Vagina (tissue), 2 donors: ENCODE measurements at regions not wholly inside any gene's neighbourhood (a gene's known extent, or its start where the extent isn't known, plus 50 kb on each side); places are given as distances from the start of the nearest gene placed in this dataset.

Experiments used
- DNase-seq, 2 donors: peaks; one replicate each; pipeline ENCODE4 v3.0.0-alpha.2; 2017; ENCODE audit errors: extremely low spot score in 2 of 2
- H3K27ac ChIP-seq: fragments of 200-600 bp; sonication (generic); one replicate; pipeline ENCODE4 v1.5.1; 2019
- H3K27me3 ChIP-seq: fragments of 200-600 bp; sonication (generic); one replicate; pipeline ENCODE4 v1.5.1; 2019
- H3K36me3 ChIP-seq, 2 donors: fragments of 200-600 bp; sonication (generic); one replicate each; pipeline ENCODE4 v1.5.1; 2017 to 2019
- H3K4me1 ChIP-seq: fragments of 200-600 bp; sonication (generic); one replicate; pipeline ENCODE4 v1.5.1; 2019
- H3K4me3 ChIP-seq, 2 donors: fragments of 200-600 bp; sonication (generic); 1 replicate in 1 of 2; 2 replicates in 1 of 2; pipeline ENCODE4 v1.5.1; 2016 to 2019
- H3K9me3 ChIP-seq: fragments of 200-600 bp; sonication (generic); one replicate; pipeline ENCODE4 v1.5.1; 2019
- CTCF ChIP-seq, 3 experiments: fragments of 450-650 bp in 2 of 3; fragments of 200-600 bp in 1 of 3; sonication (generic) in 1 of 3; IDR thresholded peaks; one replicate each; pipeline ENCODE4 v1.5.1; 2017 to 2019; ENCODE audit warnings: antibody characterized with exemption in 3 of 3, mild to moderate bottlenecking in 2 of 3, moderate library complexity in 2 of 3
- POLR2A ChIP-seq, 2 donors: fragments of 450-650 bp; IDR thresholded peaks; one replicate each; pipeline ENCODE4 v1.6.1; 2017; ENCODE audit warnings: antibody characterized with exemption in 2 of 2, mild to moderate bottlenecking in 2 of 2, moderate library complexity in 2 of 2
- POLR2AphosphoS5 ChIP-seq, 2 donors: sonication (generic); formaldehyde crosslinking; IDR thresholded peaks; one replicate each; pipeline ENCODE4 v1.9.0; 2017; ENCODE audit warnings: antibody characterized with exemption in 2 of 2, mild to moderate bottlenecking in 2 of 2, low read depth in 1 of 2; ENCODE audit not compliant: insufficient read depth in 1 of 2
- intact Hi-C: fragments of 100-400 bp; cut with DNase I; formaldehyde crosslinking; loops from one replicate; pipeline ENCODE4 v1.15.1; 2023

DNA sequence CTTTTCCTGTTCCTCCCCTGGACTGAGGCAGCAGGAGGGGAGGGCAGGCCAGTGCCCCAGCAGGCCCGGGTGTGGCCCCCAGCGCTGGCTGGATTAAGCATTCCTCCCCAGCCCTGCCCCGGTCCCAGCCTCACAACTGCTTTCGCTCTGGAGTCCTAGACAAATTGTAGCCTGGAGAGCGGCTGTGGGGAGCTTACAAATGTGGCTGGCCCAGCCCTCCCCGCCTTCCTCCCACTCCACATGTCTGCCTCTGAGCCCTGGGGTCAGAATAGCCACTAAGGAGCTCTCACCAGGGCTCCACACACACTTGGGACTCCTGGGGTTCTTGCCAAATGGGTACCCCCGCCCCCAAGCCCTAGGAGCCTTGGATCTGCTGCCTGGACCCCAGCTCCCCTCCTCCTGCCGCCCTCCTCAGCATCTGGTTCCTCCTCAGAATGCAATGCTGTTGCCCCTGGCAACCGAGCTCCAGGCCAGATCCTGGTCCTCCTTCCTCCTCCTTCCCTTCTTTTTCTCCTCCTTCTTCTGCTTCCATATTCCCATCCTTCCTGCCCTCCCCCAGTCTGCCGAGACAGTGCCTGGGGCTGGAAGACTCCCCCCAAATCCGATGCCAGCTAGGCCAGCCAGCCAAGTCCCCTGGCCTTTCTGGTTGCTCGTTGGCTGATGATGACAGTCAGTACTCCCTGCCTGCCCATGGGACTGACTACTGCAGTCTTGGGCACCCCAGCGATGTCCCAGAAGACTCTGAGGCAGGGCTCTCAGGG lies 91.1 kb downstream of the LINGO1 start:
- H3K27ac ChIP-seq = peak overlapping the region; percentile 72
- no peaks in the 10 kb centered on the region for H3K27me3 ChIP-seq
- H3K4me3 ChIP-seq = no peak overlapping the region
- peaks cover 47% of the 10 kb centered on the region for H3K4me1 ChIP-seq
- TF ChIP-seq POLR2A (IDR thresholded peaks at IDR 0.05) = no peak
- TF ChIP-seq CTCF (IDR thresholded peaks at IDR 0.05) = no peak
- TF ChIP-seq POLR2AphosphoS5 (IDR thresholded peaks at IDR 0.05; ENCODE audit: insufficient read depth in 1 of 2, low read depth in 1 of 2) = no peak
- H3K36me3 ChIP-seq = no peaks in the 10 kb centered on the region
- intact Hi-C loops = loop anchor here (10.0 kb wide), 1 partner anchor 427 kb away; no protein-coding TSS in a partner anchor
- DNase-seq = no peak
- H3K9me3 ChIP-seq = no peaks in the 10 kb centered on the region

DNA sequence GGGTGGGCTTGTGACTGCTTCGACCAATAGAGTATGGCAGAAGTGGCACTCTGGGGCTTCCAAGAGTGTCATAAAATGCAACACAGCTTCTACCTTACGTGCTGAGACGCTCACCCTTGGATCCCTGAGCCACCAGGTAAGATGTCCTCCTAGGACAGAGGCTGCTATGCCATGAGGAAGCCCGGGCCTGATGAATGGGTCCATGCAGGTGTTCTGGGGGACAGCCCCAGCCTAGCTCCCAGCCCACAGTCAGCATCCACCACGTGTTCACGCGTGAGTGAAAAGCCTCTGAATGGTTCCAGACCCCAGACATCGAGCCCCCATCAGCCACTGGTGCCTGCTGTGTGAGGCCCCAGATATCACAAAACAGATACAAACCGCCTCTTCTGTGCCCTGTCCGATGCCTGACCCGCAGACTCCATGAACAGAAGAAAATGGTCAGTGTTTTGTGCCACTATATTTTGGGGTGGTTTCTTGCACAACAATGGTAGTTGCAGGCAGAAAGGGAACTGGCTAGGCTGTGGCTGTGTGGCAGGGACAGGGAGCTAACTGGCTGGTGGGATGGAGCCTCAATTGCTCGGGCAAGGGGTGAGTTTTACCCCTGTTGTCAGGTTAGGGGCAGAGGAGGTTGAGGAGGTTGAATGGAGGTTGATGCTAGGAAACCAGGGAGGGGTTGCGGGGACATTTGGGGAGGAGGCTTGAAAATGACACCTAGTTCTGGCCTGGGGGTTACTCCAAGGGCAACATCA lies 92.2 kb downstream of the LINGO1 start:
- no peaks in the 10 kb centered on the region for H3K9me3 ChIP-seq
- peak overlapping the region; percentile 72 for H3K27ac ChIP-seq
- no peak for DNase-seq
- intact Hi-C loops = loop anchor here (10.0 kb wide), 1 partner anchor 426 kb away; no protein-coding TSS in a partner anchor
- no peaks in the 10 kb centered on the region for H3K36me3 ChIP-seq
- no peak for TF ChIP-seq POLR2A (IDR thresholded peaks at IDR 0.05)
- TF ChIP-seq POLR2AphosphoS5 (IDR thresholded peaks at IDR 0.05; ENCODE audit: insufficient read depth in 1 of 2, low read depth in 1 of 2) = no peak
- no peak for TF ChIP-seq CTCF (IDR thresholded peaks at IDR 0.05)
- H3K4me1 ChIP-seq = peaks cover 47% of the 10 kb centered on the region
- H3K4me3 ChIP-seq = no peak overlapping the region
- no peaks in the 10 kb centered on the region for H3K27me3 ChIP-seq

DNA sequence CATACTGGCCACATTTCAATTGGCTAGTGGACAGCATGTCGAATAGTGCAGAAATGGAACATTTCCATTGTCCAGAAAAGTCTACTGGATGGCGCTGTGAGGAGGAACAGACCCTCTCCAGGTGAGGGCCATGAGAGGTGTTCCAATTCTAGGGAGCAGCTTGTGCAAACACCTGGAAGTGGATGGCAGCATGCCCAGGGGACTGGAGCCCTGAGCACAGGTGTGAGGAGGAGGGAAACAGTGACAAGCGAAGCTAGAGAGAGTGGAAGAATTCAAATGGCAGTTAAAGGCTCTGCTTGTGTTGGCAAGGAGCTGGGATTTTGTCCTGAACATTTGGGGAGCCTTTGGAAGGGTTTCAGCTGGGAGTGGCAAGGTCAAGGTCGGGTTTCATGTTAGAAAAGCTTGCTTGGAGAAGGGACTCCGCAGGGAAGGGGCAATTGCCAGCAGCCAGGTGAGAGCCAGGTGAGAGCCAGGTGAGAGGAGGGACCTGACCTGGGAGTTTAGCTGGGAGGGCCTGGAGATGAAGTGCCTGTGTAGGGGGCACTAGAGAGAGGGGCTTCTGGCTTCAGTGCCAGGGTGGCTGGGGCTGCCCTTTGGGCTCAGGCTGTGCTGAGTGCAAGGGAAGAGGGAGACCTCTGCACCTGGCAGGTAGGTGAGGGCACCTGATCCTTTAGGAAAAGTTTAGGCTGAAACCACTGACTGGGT lies 93.8 kb downstream of the LINGO1 start:
- Histone ChIP-seq H3K4me1 (peaks cover 53% of the 10 kb centered on the region), H3K27me3 (no peaks in the 10 kb centered on the region), H3K4me3 (no peak overlapping the region), H3K36me3 (no peaks in the 10 kb centered on the region), H3K9me3 (no peaks in the 10 kb centered on the region), H3K27ac (no peak overlapping the region)
- no peak for DNase-seq
- intact Hi-C loops = no loop called here
- no peak for TF ChIP-seq POLR2A (IDR thresholded peaks at IDR 0.05)
- TF ChIP-seq CTCF (IDR thresholded peaks at IDR 0.05) = no peak
- no peak for TF ChIP-seq POLR2AphosphoS5 (IDR thresholded peaks at IDR 0.05; ENCODE audit: insufficient read depth in 1 of 2, low read depth in 1 of 2)

DNA sequence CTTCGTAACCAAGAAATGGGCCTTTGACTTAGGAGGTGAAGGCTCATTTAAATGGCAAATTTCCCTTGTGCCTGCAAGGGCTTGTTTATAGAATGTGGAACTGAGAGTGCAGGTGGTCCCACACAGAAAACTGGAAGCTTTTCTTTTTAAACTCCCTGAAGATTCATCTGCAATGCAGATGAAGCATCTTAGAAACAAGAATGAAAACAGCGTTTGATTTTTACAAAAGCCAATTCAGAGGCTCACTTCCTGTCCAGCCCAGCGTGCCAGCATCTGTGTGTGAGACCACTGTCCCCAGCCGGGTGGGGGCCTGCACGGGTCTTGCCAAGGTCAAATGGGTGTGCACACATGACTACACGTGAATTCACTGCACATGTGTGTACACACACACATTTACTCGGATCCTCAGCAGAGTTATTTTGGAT lies 94.7 kb downstream of the LINGO1 start:
- H3K4me1 ChIP-seq = peaks cover 53% of the 10 kb centered on the region
- DNase-seq = no peak
- H3K36me3 ChIP-seq = no peaks in the 10 kb centered on the region
- no peaks in the 10 kb centered on the region for H3K27me3 ChIP-seq
- intact Hi-C loops = no loop called here
- no peak overlapping the region for H3K27ac ChIP-seq
- no peaks in the 10 kb centered on the region for H3K9me3 ChIP-seq
- TF ChIP-seq POLR2AphosphoS5 (IDR thresholded peaks at IDR 0.05; ENCODE audit: insufficient read depth in 1 of 2, low read depth in 1 of 2) = no peak
- TF ChIP-seq POLR2A (IDR thresholded peaks at IDR 0.05) = no peak
- no peak for TF ChIP-seq CTCF (IDR thresholded peaks at IDR 0.05)
- H3K4me3 ChIP-seq = no peak overlapping the region
